GM23338 (cell line): ENCODE measurements at regions not wholly inside any gene's neighbourhood (a gene's known extent, or its start where the extent isn't known, plus 50 kb on each side); places are given as distances from the start of the nearest gene placed in this dataset.

Source experiments
- ATAC-seq: fragments of 200-7000 bp; cut with Tn5 transposase; 3 replicates; pipeline ENCODE4 v1.9.1; 2020
- DNase-seq: peaks from one replicate; pipeline ENCODE4 v3.0.0-alpha.2; 2015; ENCODE audit warnings: low spot score
- H2AFZ ChIP-seq: fragments of 200-600 bp; sonication (generic); 2 replicates; pipeline ENCODE4 v1.8.0; 2016; ENCODE audit warnings: antibody characterized with exemption, mild to moderate bottlenecking, moderate library complexity
- H3F3A ChIP-seq: fragments of 200-600 bp; sonication (generic); replicated peaks from 2 replicates; pipeline ENCODE4 v1.8.0; 2017; ENCODE audit warnings: antibody characterized with exemption, mixed run types, low read depth
- H3K27ac ChIP-seq: fragments of 200-600 bp; sonication (generic); 2 replicates; pipeline ENCODE4 v1.6.1; 2016; ENCODE audit warnings: low read depth
- H3K27me3 ChIP-seq: fragments of 200-600 bp; sonication (generic); 2 replicates; pipeline ENCODE4 v1.8.0; 2016; ENCODE audit warnings: mild to moderate bottlenecking, mixed run types, moderate library complexity; ENCODE audit not compliant: insufficient read depth
- H3K36me3 ChIP-seq: fragments of 200-600 bp; sonication (generic); 2 replicates; pipeline ENCODE4 v1.8.0; 2016; ENCODE audit warnings: mild to moderate bottlenecking; ENCODE audit not compliant: insufficient read depth
- H3K4me1 ChIP-seq: fragments of 200-600 bp; sonication (generic); 2 replicates; pipeline ENCODE4 v1.8.0; 2016; ENCODE audit warnings: mild to moderate bottlenecking, moderate library complexity; ENCODE audit not compliant: insufficient read depth
- H3K4me2 ChIP-seq: fragments of 200-600 bp; sonication (generic); 2 replicates; pipeline ENCODE4 v1.7.1; 2017; ENCODE audit warnings: mixed run types
- H3K4me3 ChIP-seq: fragments of 200-600 bp; sonication (generic); 2 replicates; pipeline ENCODE4 v1.6.1; 2016; ENCODE audit warnings: mixed run types
- H3K79me2 ChIP-seq: fragments of 200-600 bp; sonication (generic); replicated peaks from 2 replicates; pipeline ENCODE4 v1.8.0; 2017; ENCODE audit warnings: mild to moderate bottlenecking; ENCODE audit not compliant: insufficient read depth
- H3K9me2 ChIP-seq: fragments of 200-600 bp; sonication (generic); 2 replicates; pipeline ENCODE4 v1.8.0; 2017; ENCODE audit not compliant: insufficient read depth
- H4K20me1 ChIP-seq: fragments of 200-600 bp; sonication (generic); replicated peaks from 2 replicates; pipeline ENCODE4 v1.8.0; 2017; ENCODE audit warnings: mild to moderate bottlenecking; ENCODE audit not compliant: insufficient read depth
- H3K27ac Mint-ChIP-seq: 2 replicates; pipeline ENCODE4 v1.8.0; 2020; ENCODE audit warnings: inconsistent platforms, mild to moderate bottlenecking, moderate library complexity, mixed read lengths
- H3K27me3 Mint-ChIP-seq: 3 replicates; pipeline ENCODE4 v1.8.0; 2022; ENCODE audit warnings: low read depth, mild to moderate bottlenecking, moderate library complexity, mixed read lengths, inconsistent platforms; ENCODE audit not compliant: insufficient read depth, poor library complexity
- H3K36me3 Mint-ChIP-seq: 3 replicates; pipeline ENCODE4 v1.8.0; 2021; ENCODE audit warnings: low read depth, mild to moderate bottlenecking, inconsistent platforms, moderate library complexity, mixed read lengths
- H3K4me1 Mint-ChIP-seq: 3 replicates; pipeline ENCODE4 v1.8.0; 2020; ENCODE audit warnings: mild to moderate bottlenecking, inconsistent platforms, mixed read lengths
- H3K4me3 Mint-ChIP-seq: 3 replicates; pipeline ENCODE4 v1.8.0; 2021; ENCODE audit warnings: moderate library complexity, mild to moderate bottlenecking, inconsistent platforms, mixed read lengths
- H3K9me3 Mint-ChIP-seq: 3 replicates; pipeline ENCODE4 v1.8.0; 2020; ENCODE audit warnings: moderate library complexity, mild to moderate bottlenecking, inconsistent platforms, mixed read lengths
- CTCF ChIP-seq, 2 experiments: fragments of 200-600 bp in 1 of 2; sonication (generic) in 1 of 2; conservative IDR thresholded peaks; 2 replicates each; pipeline versions ENCODE4 v1.5.1 to v1.6.1; 2016 to 2017; ENCODE audit warnings: antibody characterized with exemption in 2 of 2, low read depth in 2 of 2, mild to moderate bottlenecking in 2 of 2, moderate library complexity in 1 of 2
- EZH2 ChIP-seq: fragments of 200-600 bp; sonication (generic); IDR thresholded peaks from one replicate; pipeline ENCODE4 v1.8.0; 2017; ENCODE audit warnings: antibody characterized with exemption, mild to moderate bottlenecking, low read depth; ENCODE audit not compliant: unreplicated experiment
- JUNB ChIP-seq: IDR thresholded peaks from one replicate; pipeline ENCODE4 v1.6.1; 2016; ENCODE audit warnings: antibody characterized with exemption; ENCODE audit not compliant: unreplicated experiment
- NANOG ChIP-seq: IDR thresholded peaks from 2 replicates; pipeline ENCODE4 v1.6.1; 2016; ENCODE audit warnings: antibody characterized with exemption, borderline replicate concordance
- POLR2AphosphoS5 ChIP-seq: IDR thresholded peaks from 2 replicates; pipeline ENCODE4 v1.6.1; 2016; ENCODE audit warnings: antibody characterized with exemption, low read depth
- REST ChIP-seq: IDR thresholded peaks from one replicate; pipeline ENCODE4 v1.6.1; 2018; ENCODE audit warnings: antibody characterized with exemption; ENCODE audit not compliant: unreplicated experiment
- STAT1 ChIP-seq: IDR thresholded peaks from one replicate; pipeline ENCODE4 v1.6.1; 2016; ENCODE audit warnings: antibody characterized with exemption; ENCODE audit not compliant: unreplicated experiment
- ZNF114 ChIP-seq: fragments of 250-450 bp; sonication (Bioruptor Pico); IDR thresholded peaks from 2 replicates; pipeline ENCODE4 v1.5.0; 2020; ENCODE audit warnings: mild to moderate bottlenecking, moderate library complexity
- ZNF331 ChIP-seq: fragments of 250-450 bp; sonication (Bioruptor Pico); IDR thresholded peaks from 2 replicates; pipeline ENCODE4 v1.5.0; 2020; ENCODE audit warnings: low read depth, mild to moderate bottlenecking, moderate library complexity
- ZNF462 ChIP-seq: fragments of 250-450 bp; sonication (Bioruptor Pico); IDR thresholded peaks from 2 replicates; pipeline ENCODE4 v1.5.0; 2020; ENCODE audit warnings: mild to moderate bottlenecking, moderate library complexity

DNA sequence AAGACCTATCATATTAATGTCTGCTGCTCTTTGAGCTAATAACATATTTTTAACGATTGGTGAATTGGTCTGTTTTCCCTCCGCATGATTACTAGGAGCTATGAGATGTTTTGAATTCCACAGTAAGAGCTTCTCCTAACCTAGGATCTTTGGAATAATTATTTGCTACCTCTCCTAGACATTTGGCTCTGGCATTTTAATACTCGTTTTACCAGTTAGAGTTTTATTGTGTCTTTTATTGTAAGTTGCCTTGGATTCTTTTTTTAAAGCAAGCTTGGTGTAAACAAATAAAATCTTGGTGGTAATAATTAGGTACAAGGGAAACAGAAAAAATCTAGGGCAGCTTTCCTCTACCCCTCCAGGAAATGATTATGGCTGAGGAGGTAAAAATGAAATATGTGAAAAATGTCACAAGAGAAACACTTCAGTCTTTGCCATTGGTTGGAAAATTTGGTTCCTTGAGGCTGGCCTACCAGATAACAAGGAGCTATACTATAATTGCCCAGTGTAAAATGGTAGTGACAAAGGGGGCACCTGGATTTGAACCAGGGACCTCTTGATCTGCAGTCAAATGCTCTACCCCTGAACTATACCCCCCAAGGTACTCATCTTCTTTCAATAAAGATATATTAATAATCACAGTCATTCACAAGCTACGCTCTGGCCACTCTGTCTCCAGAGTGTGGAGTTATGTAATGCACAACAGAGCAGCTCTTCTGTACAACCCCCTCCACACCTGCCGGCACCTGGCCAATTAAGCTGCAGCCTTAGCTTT is 85.4 kb downstream of the ZNF777 start:
- ATAC-seq (no peak), DNase-seq (no peak)
- no peak overlapping the region for H3K4me3 Mint-ChIP-seq
- Histone ChIP-seq H3K4me2 (no peak overlapping the region), H4K20me1 (no peaks in the 10 kb centered on the region), H3K4me1 (no peaks in the 10 kb centered on the region), H3K9me2 (no peaks in the 10 kb centered on the region), H2AFZ (no peak overlapping the region), H3K36me3 (0 out of 2 replicates have a peak, but pooled peaks cover 4% of the 10 kb centered on the region), H3K27ac (no peak overlapping the region), H3F3A (no peaks in the 10 kb centered on the region), H3K27me3 (no peaks in the 10 kb centered on the region), H3K4me3 (no peak overlapping the region), H3K79me2 (no peaks in the 10 kb centered on the region)
- no peak for TF ChIP-seq ZNF114
- TF ChIP-seq JUNB = no peak
- no peak for TF ChIP-seq NANOG
- no peak for TF ChIP-seq EZH2
- no peak for TF ChIP-seq ZNF331 (CRISPR knock-in tag)
- TF ChIP-seq ZNF462 (CRISPR knock-in tag) = no peak
- no peak for TF ChIP-seq REST
- no peak for TF ChIP-seq CTCF (conservative IDR thresholded peaks at IDR 0.05; ENCODE audit: low read depth in 2 of 2)
- no peak for TF ChIP-seq POLR2AphosphoS5
- TF ChIP-seq STAT1 = no peak
- peaks cover 4% of the 10 kb centered on the region for H3K27me3 Mint-ChIP-seq
- H3K4me1 Mint-ChIP-seq = no peaks in the 10 kb centered on the region
- peaks cover 17% of the 10 kb centered on the region; the same call in 2 of the 3 replicates for H3K36me3 Mint-ChIP-seq
- peaks cover 47% of the 10 kb centered on the region for H3K9me3 Mint-ChIP-seq
- no peak overlapping the region for H3K27ac Mint-ChIP-seq
